ENCODE measurements at regions not wholly inside any gene's neighbourhood (a gene's known extent, or its start where the extent isn't known, plus 50 kb on each side); places are given as distances from the start of the nearest gene placed in this dataset.

- POLR2A ChIA-PET, result no interaction called here
- no peak for ATAC-seq
Observed at GRCh38 chr5:74413403-74414048, 227.0 kb downstream of the ENC1 start.

More at GRCh38 chr5:74413403-74414048, 227.0 kb downstream of the ENC1 start:
- Histone ChIP-seq H4K20me1 (ENCODE audit: insufficient read depth) (no peaks in the 10 kb centered on the region), H3K9me2 (ENCODE audit: insufficient read depth) (no peaks in the 10 kb centered on the region), H3K4me3 (replicated peaks in 1 of 2; ENCODE audit: low read depth in 1 of 2, low read length in 2 of 2) (no peak overlapping the region), H3K9ac (ENCODE audit: low read length) (no peak overlapping the region), H3K9me3 (ENCODE audit: control insufficient read depth in 1 of 2, insufficient read depth in 1 of 2, low read depth in 1 of 2, low read length in 2 of 2) (no peaks in the 10 kb centered on the region), H2AFZ (ENCODE audit: low read depth, low read length, poor library complexity, severe bottlenecking) (no peak overlapping the region), H3K79me2 (ENCODE audit: insufficient read depth, low read length) (no peaks in the 10 kb centered on the region), H3K27ac (ENCODE audit: low read depth, low read length) (no peak overlapping the region), H3K27me3 (ENCODE audit: insufficient read depth, low read length) (no peaks in the 10 kb centered on the region), H3K36me3 (ENCODE audit: control insufficient read depth in 1 of 2, insufficient read depth in 2 of 2, low read length in 2 of 2) (no peaks in the 10 kb centered on the region), H3K4me2 (ENCODE audit: low read length) (no peak overlapping the region), H3K4me1 (ENCODE audit: control insufficient read depth in 1 of 2, insufficient read depth in 2 of 2, low read length in 2 of 2) (peaks cover 0 to under 1% of the 10 kb centered on the region in 2 experiments; a peak in 2 of 4 replicates)
- intact Hi-C loops (cut with micrococcal nuclease), result no loop called here
- BruUV-seq (replicated peaks), result no TSS peak
- DNase-seq (ENCODE audit: low read depth, low spot score), result no peak
- no peak for TF ChIP-seq FOSL1 (IDR thresholded peaks at IDR 0.05; ENCODE audit: low read depth)
- no peak for TF ChIP-seq MAX (IDR thresholded peaks at IDR 0.05)
- no peak for TF ChIP-seq EZH2phosphoT487 (IDR thresholded peaks at IDR 0.05; ENCODE audit: borderline replicate concordance)
- TF ChIP-seq CBX3 (IDR thresholded peaks at IDR 0.05; ENCODE audit: low read depth), result no peak
- no peak for TF ChIP-seq REST (IDR thresholded peaks at IDR 0.05; ENCODE audit: low read depth)
- no peak for TF ChIP-seq ZFX (IDR thresholded peaks at IDR 0.05)
- TF ChIP-seq TCF7L2 (IDR thresholded peaks at IDR 0.05; ENCODE audit: borderline replicate concordance, extremely low read depth, insufficient read depth, insufficient read length), result no peak
- no peak for TF ChIP-seq SP1 (IDR thresholded peaks at IDR 0.05; ENCODE audit: low read depth)
- no peak for TF ChIP-seq CTCF (IDR thresholded peaks at IDR 0.05 in 2 of 3, conservative IDR thresholded peaks at IDR 0.05 in 1 of 3; ENCODE audit: borderline replicate concordance in 1 of 3, insufficient read depth in 1 of 3, low read depth in 2 of 3, low read length in 2 of 3)
- TF ChIP-seq JUND (IDR thresholded peaks at IDR 0.05), result no peak
- TF ChIP-seq POLR2A (IDR thresholded peaks at IDR 0.05; ENCODE audit: borderline replicate concordance, extremely low read depth, insufficient read depth, insufficient read length), result no peak
- TF ChIP-seq CEBPB (IDR thresholded peaks at IDR 0.05; ENCODE audit: low read depth), result no peak
- TF ChIP-seq ELF1 (IDR thresholded peaks at IDR 0.05; ENCODE audit: borderline replicate concordance, low read depth), result no peak
- TF ChIP-seq SRF (IDR thresholded peaks at IDR 0.05; ENCODE audit: low read depth), result no peak
- CTCF ChIA-PET, result no interaction called here
- RAD21 ChIA-PET (ENCODE audit: low non-redundant PET in 1 of 2, low total read pairs in 2 of 2, uncharacterized antibody in 2 of 2, unreplicated experiment in 2 of 2), result no interaction called here
